SH-SY5Y (cell line): ENCODE measurements at regions not wholly inside any gene's neighbourhood (a gene's known extent, or its start where the extent isn't known, plus 50 kb on each side); places are given as distances from the start of the nearest gene placed in this dataset.

ENCODE experiments used
- GATA2 ChIP-seq: IDR thresholded peaks from 2 replicates; pipeline ENCODE4 v1.6.1; 2011; ENCODE audit warnings: mild to moderate bottlenecking, low read depth, low read length
- GATA3 ChIP-seq: IDR thresholded peaks from 2 replicates; pipeline ENCODE4 v1.6.1; 2011; ENCODE audit warnings: low read depth, mild to moderate bottlenecking, low read length, moderate library complexity

DNA sequence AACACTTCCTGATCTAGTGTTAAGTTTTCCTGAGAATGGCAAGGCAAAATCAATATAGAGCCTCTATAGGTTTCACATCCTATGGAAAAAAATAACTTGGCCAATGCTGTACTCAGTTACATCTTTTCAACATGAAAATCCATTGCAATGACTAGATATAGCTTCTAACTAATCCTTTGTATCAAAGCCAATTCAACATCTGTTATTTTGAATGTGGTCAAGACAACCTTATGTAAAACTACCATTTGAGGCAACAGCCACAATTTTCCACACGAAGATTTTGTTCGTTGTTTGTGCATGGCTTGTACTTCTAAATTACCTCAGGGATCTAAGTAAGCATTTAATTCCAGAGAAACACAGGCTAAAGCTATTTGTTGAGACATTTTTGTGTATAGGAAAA, 637.8 kb upstream of the EYS start:
- TF ChIP-seq GATA2 (no peak), GATA3 (no peak)
